H9 (cell line): ENCODE measurements at regions not wholly inside any gene's neighbourhood (a gene's known extent, or its start where the extent isn't known, plus 50 kb on each side); places are given as distances from the start of the nearest gene placed in this dataset.
"Not testable (repeated sequence)": the region's sequence is repeated elsewhere in the genome, so short reads cannot be mapped to it uniquely, and the experiment has no call there.

Experiments
- DNase-seq: peaks from one replicate; pipeline ENCODE4 v3.0.0-alpha.2; 2017
- H2AFZ ChIP-seq: one replicate; pipeline ENCODE4 v1.6.1; 2013; ENCODE audit warnings: mild to moderate bottlenecking, low read length, control low read depth, moderate library complexity
- H2AK5ac ChIP-seq: 2 replicates; pipeline ENCODE4 v1.6.1; 2013; ENCODE audit warnings: low read length, control low read depth, mixed read lengths; ENCODE audit not compliant: insufficient read length
- H2BK120ac ChIP-seq: one replicate; pipeline ENCODE4 v1.6.1; 2013; ENCODE audit warnings: low read depth, mild to moderate bottlenecking, low read length, control low read depth, inconsistent platforms; ENCODE audit not compliant: poor library complexity, severe bottlenecking
- H2BK12ac ChIP-seq: 2 replicates; pipeline ENCODE4 v1.6.1; 2013; ENCODE audit warnings: low read length, control low read depth, mixed read lengths, low read depth; ENCODE audit not compliant: insufficient read length
- H2BK15ac ChIP-seq: 2 replicates; pipeline ENCODE4 v1.6.1; 2013; ENCODE audit warnings: low read depth, low read length, control low read depth
- H2BK20ac ChIP-seq: one replicate; pipeline ENCODE4 v1.6.1; 2013; ENCODE audit warnings: low read depth, mild to moderate bottlenecking, low read length, control low read depth, inconsistent platforms; ENCODE audit not compliant: poor library complexity, severe bottlenecking
- H2BK5ac ChIP-seq: 2 replicates; pipeline ENCODE4 v1.6.1; 2013; ENCODE audit warnings: low read length, control low read depth, mixed read lengths; ENCODE audit not compliant: insufficient read length
- H3K14ac ChIP-seq: 2 replicates; pipeline ENCODE4 v1.6.1; 2013; ENCODE audit warnings: low read length, control low read depth; ENCODE audit not compliant: insufficient read depth
- H3K18ac ChIP-seq: 2 replicates; pipeline ENCODE4 v1.6.1; 2013; ENCODE audit warnings: low read depth, mild to moderate bottlenecking, mixed read lengths, low read length, control low read depth; ENCODE audit not compliant: insufficient read length
- H3K23ac ChIP-seq: 2 replicates; pipeline ENCODE4 v1.6.1; 2013; ENCODE audit warnings: low read length, control low read depth, mixed read lengths, low read depth; ENCODE audit not compliant: insufficient read length
- H3K23me2 ChIP-seq: 2 replicates; pipeline ENCODE4 v1.6.1; 2013; ENCODE audit warnings: low read depth, mild to moderate bottlenecking, mixed read lengths, low read length, control low read depth; ENCODE audit not compliant: insufficient read length, poor library complexity, severe bottlenecking
- H3K27ac ChIP-seq: 2 replicates; pipeline ENCODE4 v1.5.1; 2013; ENCODE audit warnings: low read length, control low read depth, mixed read lengths, low read depth; ENCODE audit not compliant: insufficient read length
- H3K27me3 ChIP-seq: 2 replicates; pipeline ENCODE4 v1.6.1; 2013; ENCODE audit warnings: low read length, control low read depth, inconsistent platforms; ENCODE audit not compliant: insufficient read depth
- H3K4ac ChIP-seq: 2 replicates; pipeline ENCODE4 v1.6.1; 2013; ENCODE audit warnings: low read depth, mild to moderate bottlenecking, control low read depth, inconsistent platforms, low read length, moderate library complexity
- H3K4me1 ChIP-seq: 2 replicates; pipeline ENCODE4 v1.6.1; 2013; ENCODE audit warnings: low read length, control low read depth, inconsistent platforms; ENCODE audit not compliant: insufficient read depth
- H3K4me2 ChIP-seq: 2 replicates; pipeline ENCODE4 v1.6.1; 2013; ENCODE audit warnings: low read length, control low read depth, mixed read lengths; ENCODE audit not compliant: insufficient read length, insufficient read depth
- H3K56ac ChIP-seq: 2 replicates; pipeline ENCODE4 v1.6.1; 2013; ENCODE audit warnings: low read depth, mild to moderate bottlenecking, mixed read lengths, low read length, control low read depth; ENCODE audit not compliant: insufficient read length
- H3K79me1 ChIP-seq: 2 replicates; pipeline ENCODE4 v1.6.1; 2013; ENCODE audit warnings: low read depth, mild to moderate bottlenecking, moderate library complexity, low read length, control low read depth, inconsistent platforms; ENCODE audit not compliant: insufficient read depth, poor library complexity, severe bottlenecking
- H3K79me2 ChIP-seq: 2 replicates; pipeline ENCODE4 v1.6.1; 2013; ENCODE audit warnings: low read length, control low read depth, inconsistent platforms; ENCODE audit not compliant: insufficient read depth
- H3K9ac ChIP-seq: 2 replicates; pipeline ENCODE4 v1.6.1; 2013; ENCODE audit warnings: low read length, control low read depth, mixed read lengths; ENCODE audit not compliant: insufficient read length; ENCODE audit errors: extremely low read depth
- H3K9me3 ChIP-seq: one replicate; pipeline ENCODE4 v1.6.1; 2013; ENCODE audit warnings: low read depth, low read length, inconsistent platforms; ENCODE audit not compliant: control insufficient read depth
- H3T11ph ChIP-seq: one replicate; pipeline ENCODE4 v1.6.1; 2013; ENCODE audit warnings: mild to moderate bottlenecking, low read length, control low read depth, inconsistent platforms
- H4K20me1 ChIP-seq: one replicate; pipeline ENCODE4 v1.6.1; 2013; ENCODE audit not compliant: control insufficient read depth, insufficient read length, insufficient read depth
- H4K5ac ChIP-seq: 2 replicates; pipeline ENCODE4 v1.6.1; 2013; ENCODE audit warnings: low read depth, mild to moderate bottlenecking, mixed read lengths, low read length, control low read depth; ENCODE audit not compliant: insufficient read length
- H4K8ac ChIP-seq: replicated peaks from 2 replicates; pipeline ENCODE4 v1.6.1; 2013; ENCODE audit warnings: low read length, control low read depth, mixed read lengths, low read depth; ENCODE audit not compliant: insufficient read length
- H4K91ac ChIP-seq: 2 replicates; pipeline ENCODE4 v1.6.1; 2013; ENCODE audit warnings: low read depth, mild to moderate bottlenecking, moderate library complexity, mixed read lengths, low read length, control low read depth; ENCODE audit not compliant: insufficient read length
- H3K27ac Mint-ChIP-seq, 3 experiments: 2 replicates in 2 of 3; 3 replicates in 1 of 3; pipeline ENCODE4 v1.8.0; 2020 to 2021; ENCODE audit warnings: mixed read lengths in 3 of 3, mild to moderate bottlenecking in 1 of 3, moderate library complexity in 1 of 3
- H3K27me3 Mint-ChIP-seq: 2 replicates; pipeline ENCODE4 v1.8.0; 2021; ENCODE audit warnings: low read depth, mild to moderate bottlenecking, moderate library complexity, mixed read lengths
- H3K36me3 Mint-ChIP-seq, 3 experiments: 2 replicates in 2 of 3; 3 replicates in 1 of 3; pipeline ENCODE4 v1.8.0; 2020 to 2021; ENCODE audit warnings: low read depth in 3 of 3, mixed read lengths in 3 of 3; ENCODE audit not compliant: insufficient read depth in 1 of 3
- H3K4me1 Mint-ChIP-seq, 2 experiments: 2 replicates each; pipeline ENCODE4 v1.8.0; 2020; ENCODE audit warnings: mixed read lengths in 2 of 2
- H3K4me3 Mint-ChIP-seq, 2 experiments: 2 replicates in 1 of 2; 3 replicates in 1 of 2; pipeline ENCODE4 v1.8.0; 2020 to 2021; ENCODE audit warnings: mild to moderate bottlenecking in 2 of 2, mixed read lengths in 2 of 2, moderate library complexity in 1 of 2
- H3K9me3 Mint-ChIP-seq, 2 experiments: 2 replicates in 1 of 2; 3 replicates in 1 of 2; pipeline ENCODE4 v1.8.0; 2020; ENCODE audit warnings: mild to moderate bottlenecking in 2 of 2, mixed read lengths in 2 of 2, moderate library complexity in 1 of 2
- WGBS: extraction: QIAGEN DNeasy Blood & Tissue Kit; methylation state at CpG from one replicate; pipeline ENCODE4 v1.1.7; 2013; ENCODE audit warnings: missing lambda C conversion rate, low lambda C conversion rate, mixed read lengths; ENCODE audit not compliant: insufficient read length; ENCODE audit errors: extremely low coverage; 5-methylcytosine and 5-hydroxymethylcytosine counted together

GRCh38 chr4:122076835-122077234, 75.3 kb upstream of the BLTP1 start:
- not testable (repeated sequence) for H3K27ac ChIP-seq

More at GRCh38 chr4:122076835-122077234, 75.3 kb upstream of the BLTP1 start:
- not testable (repeated sequence) for H2AFZ ChIP-seq, H3K27me3 ChIP-seq, H3K23me2 ChIP-seq, H3K4me2 ChIP-seq, H3K23ac ChIP-seq, H2BK15ac ChIP-seq, H3K14ac ChIP-seq, H3K27me3 Mint-ChIP-seq, H3K4me1 Mint-ChIP-seq, H3K4me1 ChIP-seq, H3K36me3 Mint-ChIP-seq, H3K9me3 Mint-ChIP-seq, H4K5ac ChIP-seq, H2AK5ac ChIP-seq, H3K56ac ChIP-seq, H3K18ac ChIP-seq, H2BK120ac ChIP-seq, H3T11ph ChIP-seq, H2BK5ac ChIP-seq, H4K20me1 ChIP-seq, H4K8ac ChIP-seq, H3K4ac ChIP-seq, H3K79me2 ChIP-seq, H3K9ac ChIP-seq, H3K27ac Mint-ChIP-seq, H3K9me3 ChIP-seq, DNase-seq, H3K79me1 ChIP-seq, H2BK12ac ChIP-seq, H2BK20ac ChIP-seq, H4K91ac ChIP-seq, H3K4me3 Mint-ChIP-seq
- WGBS = no CpG with 5 or more reads among the region's 2 CpGs
